HG02678 (cell line): ENCODE measurements at regions not wholly inside any gene's neighbourhood (a gene's known extent, or its start where the extent isn't known, plus 50 kb on each side); places are given as distances from the start of the nearest gene placed in this dataset.

Experiments used
- ATAC-seq: cut with Tn5 transposase; IDR thresholded peaks from one replicate; pipeline ENCODE4 v1.9.1; 2021; ENCODE audit warnings: mild to moderate bottlenecking, moderate library complexity; ENCODE audit not compliant: unreplicated experiment

DNA sequence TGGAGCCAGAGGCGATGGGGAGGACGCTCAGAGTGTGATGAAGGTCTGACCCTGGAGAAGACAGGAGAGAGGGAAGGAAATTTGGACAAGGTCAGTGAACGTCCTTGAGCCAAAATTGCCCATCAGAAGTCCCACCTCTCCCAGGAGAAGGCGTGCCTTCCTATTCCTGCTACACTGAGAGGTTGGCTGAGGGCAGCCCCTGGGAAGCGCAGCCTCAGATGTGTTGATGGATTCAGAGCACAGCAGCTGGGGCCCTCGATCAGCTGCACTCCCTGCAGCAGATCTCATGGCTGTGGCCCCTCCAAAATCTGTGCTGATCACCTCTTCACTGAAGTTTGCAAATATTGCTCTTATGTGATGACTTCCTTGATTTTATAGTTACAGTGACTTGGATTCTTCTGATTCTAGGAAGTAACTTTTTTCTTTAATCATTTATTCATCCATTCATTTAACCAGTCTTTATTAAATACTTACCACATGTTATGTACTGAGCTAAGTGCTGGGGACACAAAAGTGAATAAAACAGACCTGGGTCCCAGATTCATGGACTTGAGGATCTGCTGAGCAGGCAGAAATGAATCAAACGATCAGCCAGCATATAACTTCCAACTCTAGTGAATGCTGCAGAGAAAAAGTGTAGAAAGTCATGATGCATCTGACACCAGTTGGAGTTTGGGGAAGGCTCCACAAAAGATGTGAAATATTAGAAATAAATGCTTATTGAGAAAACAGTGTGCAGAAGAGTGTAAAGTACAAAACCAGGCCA, 69.6 kb upstream of the ARMC2 start:
- ATAC-seq, result no peak

DNA sequence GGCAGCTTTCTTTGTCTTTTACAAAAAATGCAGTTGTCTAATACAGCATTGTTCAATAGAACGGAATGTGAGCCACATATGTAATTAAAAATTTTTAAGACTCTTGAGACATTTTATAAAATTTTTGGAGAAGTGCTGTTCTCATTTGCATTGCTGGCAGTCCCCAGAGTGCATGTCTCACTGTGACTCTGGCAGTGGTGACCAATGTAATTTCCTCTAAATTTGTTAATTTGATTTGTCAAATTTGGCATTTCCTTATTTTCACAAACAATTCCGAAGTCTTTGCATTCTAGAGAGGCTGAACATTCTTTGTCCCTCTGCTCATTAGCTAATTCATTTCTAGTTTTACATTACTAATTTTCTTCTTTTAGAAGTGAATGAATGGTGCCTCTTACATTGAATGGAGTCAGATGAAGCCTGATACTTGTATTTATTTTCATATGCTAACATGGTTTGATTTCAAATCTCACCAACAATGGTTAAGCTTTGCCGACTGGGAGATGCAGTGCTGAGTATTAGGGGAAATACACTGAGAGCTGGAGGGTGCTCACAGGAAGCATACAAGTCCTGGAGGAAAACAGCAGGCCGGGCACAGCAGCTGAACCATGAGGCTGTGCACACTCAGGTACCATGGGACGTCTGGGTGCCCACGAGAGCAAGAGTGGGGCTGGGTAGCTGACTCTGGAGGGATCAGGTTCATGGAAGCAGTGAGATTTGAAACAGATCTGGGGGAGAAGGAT, 68.5 kb upstream of the ARMC2 start:
- no peak for ATAC-seq

GRCh38 chr6:108780784-108781183, 67.4 kb upstream of the ARMC2 start:
- ATAC-seq, result no peak

DNA sequence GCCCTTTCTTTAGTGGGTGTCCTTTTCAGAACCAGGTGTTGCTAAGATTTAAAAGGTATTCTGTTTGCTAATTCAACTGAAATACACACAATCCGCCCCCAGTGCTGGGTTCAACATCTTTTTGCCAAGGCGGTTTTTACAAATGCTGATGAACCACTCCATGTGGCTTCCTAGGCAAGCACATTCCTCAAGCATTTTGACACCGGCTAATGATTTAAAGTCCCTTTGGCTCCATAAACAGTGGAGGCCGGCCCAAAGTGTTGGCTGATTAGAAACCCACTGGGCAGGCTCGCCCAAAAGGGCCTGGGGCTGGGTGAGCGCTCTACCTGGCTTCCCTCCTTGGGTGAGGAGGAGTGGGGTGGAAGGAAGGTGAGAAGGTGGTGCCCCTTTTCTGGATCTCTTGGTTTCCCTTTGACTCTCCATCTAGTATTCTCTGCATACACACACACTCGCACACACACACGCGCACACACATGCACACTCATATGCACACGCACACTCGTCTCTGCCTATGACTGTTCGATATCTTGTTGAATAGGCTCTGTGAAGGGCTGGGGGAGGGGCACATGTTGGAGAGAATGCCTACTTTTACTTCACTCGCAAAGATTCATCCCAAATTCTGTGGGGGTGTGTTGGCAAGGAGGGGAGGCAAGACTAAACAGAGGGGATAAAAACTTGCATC, 66.7 kb upstream of the ARMC2 start:
- ATAC-seq, result no peak

DNA sequence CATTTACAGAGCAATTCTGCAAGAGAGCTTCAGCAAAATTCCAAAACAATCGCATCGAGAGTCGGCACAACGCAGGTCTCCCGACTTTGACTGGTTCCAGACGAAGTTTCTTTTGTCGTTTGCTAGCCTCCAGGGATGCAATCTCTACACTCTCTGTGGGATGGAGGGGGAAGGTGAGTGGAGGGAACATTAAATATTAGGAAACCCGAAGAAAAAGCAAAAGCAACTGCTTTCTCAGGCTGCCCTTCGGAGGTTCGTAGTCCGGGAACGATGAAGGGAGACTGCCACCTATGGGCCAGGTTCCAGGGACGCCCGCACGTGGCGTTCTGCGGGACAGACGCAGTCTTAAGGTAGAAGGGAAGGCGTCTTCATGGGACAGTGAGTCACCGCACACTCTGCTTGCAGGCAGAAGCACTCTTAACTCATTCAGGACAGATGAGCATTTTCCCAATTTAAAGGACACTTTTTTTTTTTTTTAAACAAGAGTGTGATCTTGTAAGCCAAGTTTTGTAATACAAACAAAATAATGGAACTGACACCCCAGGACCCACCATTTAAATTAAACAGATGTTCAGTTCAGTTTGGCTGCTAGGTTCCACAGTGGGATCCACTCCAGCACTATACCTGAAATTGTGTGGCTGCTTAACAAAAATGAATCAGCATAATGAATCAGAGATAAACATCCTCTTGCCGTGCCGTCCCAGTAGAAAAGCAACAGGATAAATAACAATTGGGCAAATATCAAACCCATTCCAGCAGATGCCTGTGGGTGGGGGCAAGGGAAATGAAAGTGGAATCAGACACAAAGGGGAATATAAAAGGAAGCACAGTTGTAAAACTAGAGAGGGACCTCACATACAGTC, 65.8 kb upstream of the ARMC2 start:
- peak; percentile 74 for ATAC-seq

- ATAC-seq, result no peak
Observed at GRCh38 chr6:108785653-108786052, 62.6 kb upstream of the ARMC2 start.

- no peak for ATAC-seq
Observed at GRCh38 chr6:108788416-108788815, 59.8 kb upstream of the ARMC2 start.

GRCh38 chr6:108789475-108789874, 58.7 kb upstream of the ARMC2 start:
- no peak for ATAC-seq

DNA sequence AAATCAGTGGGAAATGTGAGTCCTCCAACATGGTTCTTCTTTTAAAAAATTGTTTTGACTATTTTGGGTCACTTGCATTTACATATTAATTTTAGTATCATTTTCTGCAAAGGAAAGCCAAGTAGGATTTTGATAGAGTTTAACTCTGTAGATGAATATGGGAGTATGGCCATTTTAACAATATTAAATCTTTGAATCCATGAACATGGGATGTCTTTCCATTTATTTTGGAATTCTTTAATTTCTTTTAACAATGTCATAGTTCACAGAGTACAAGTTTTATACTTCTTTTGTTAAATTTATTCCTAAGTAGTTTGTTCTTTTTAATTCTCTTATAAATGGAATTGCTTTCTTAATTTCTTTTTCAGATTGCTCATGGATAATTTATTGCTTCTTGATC, 56.5 kb upstream of the ARMC2 start:
- ATAC-seq, result no peak

DNA sequence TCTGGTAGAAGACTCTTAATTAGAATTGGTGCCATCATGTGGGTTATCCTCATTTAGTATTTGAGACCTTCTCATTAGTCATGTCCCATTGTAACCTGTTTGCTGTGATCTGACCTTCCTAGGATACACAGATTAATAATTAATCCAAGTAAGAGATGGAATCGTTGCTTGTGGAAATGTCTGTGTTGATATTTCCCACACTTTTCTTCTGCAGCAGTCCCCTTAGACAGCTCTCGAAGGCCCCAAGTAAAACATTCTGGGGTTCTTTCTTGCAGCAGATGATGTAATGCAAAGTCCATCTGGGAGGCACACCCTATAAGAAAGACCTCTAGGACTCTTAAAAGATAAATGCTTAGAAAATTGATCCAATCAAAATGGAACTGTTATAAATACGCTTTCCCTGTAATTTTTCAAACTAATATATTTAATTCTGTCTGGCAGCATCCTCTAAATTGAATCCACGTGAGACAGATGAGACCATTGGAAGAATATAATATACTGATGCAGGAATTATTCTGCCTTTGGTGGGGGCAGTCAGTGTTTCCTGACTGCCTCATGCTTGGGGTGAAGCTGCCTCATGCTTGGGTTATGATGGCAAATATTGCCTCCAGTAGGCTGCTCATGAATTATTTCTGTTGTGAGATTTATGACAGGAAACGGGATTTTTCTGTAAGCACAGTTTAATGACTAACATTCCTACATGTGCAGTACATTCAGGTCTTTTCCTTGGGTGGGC, 54.5 kb upstream of the ARMC2 start:
- ATAC-seq, result no peak

GRCh38 chr6:108795122-108795521, 53.1 kb upstream of the ARMC2 start:
- no peak for ATAC-seq

DNA sequence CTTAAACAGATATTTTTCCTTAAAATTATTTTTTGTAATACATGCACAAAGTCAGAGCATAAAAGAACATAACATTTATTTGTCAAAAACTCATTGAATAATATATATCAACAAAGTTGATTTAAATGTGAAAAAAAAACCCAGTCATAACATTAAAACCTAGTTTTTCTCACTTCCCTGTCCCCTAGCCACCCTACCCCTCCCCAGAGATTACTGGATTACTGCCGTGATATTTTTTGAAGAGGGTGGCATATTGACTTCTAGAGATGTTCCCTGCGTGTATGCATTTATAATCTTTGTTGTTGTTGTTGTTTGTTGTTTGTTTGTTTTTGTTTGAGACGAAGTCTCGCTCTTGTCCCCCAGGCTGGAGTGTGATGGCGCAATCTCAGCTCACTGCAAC, 52.4 kb upstream of the ARMC2 start:
- ATAC-seq, result no peak

DNA sequence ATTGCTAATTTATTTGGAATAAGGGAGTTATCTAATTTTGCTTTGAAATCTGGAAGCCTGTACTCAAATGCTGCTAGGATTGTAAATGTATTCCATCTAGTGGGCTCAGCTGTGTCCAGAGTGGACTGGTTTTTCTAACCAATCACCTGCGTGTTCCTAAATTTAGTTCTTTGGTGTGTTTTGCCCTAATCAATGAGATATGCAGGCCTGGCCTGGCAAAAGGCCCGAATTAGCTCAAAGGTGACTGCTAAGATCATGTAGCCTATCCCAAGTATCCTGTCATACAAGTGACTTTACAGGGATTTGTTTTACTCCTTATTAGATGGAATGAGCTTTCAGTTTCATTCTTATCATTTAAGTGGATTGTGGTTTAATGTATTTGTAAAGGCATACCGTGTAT, 51.3 kb upstream of the ARMC2 start:
- no peak for ATAC-seq

DNA sequence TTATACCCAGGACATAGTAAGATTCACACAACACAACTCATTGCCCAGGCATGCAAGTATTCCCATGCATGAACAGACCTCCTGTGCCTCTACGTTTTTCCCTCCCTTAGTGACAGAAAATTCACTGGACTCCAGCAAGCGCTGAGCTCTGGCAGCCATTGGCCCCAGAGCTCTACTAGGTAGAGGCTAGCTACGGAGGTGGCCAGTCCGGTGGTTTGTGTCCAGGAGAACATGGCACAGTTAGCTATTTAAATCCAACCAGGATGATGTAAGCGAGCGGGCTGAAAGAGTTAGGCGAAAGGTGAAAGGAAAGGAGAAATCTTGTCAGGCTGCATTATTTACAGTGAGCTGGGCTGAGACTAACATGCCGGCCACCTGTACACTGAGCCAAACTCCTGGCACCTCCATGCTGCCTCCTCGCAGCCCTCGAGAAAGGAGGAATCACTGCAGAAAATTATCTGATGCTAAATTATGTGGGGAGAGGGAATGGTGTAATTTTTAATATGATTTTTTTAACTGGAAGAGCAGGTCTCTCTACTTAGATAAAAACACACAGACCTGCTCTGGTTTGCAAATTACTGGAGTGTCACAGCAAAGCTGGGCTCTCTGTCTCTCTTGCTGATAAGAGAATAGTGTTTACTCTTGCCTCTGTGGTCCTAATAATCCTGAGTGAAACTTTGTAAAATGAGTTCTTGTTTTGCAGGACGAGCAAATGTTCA, 50.1 kb upstream of the ARMC2 start:
- ATAC-seq, result no peak
